ENCODE measurements at regions not wholly inside any gene's neighbourhood (a gene's known extent, or its start where the extent isn't known, plus 50 kb on each side); places are given as distances from the start of the nearest gene placed in this dataset.

DNA sequence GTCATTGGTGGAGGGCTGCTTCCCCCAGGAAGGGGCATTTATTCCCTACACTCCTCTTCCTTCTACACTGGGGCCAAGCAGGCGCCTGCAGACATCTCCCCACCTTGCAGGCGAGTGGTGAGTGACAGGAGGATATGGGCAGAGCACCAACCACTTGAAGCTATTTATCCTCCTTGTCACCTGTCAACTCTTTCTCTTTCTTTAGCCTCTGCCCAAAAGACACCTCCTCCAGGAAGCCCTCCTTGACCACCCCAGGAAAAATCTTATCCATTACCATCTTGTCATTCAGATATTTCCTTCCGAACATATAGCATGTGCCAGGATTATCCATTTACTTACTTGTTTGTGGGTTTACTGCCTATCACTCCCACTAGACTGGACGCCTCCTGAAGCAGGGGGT, 362.4 kb downstream of the MN1 start:
- TF ChIP-seq, protein P1, sequence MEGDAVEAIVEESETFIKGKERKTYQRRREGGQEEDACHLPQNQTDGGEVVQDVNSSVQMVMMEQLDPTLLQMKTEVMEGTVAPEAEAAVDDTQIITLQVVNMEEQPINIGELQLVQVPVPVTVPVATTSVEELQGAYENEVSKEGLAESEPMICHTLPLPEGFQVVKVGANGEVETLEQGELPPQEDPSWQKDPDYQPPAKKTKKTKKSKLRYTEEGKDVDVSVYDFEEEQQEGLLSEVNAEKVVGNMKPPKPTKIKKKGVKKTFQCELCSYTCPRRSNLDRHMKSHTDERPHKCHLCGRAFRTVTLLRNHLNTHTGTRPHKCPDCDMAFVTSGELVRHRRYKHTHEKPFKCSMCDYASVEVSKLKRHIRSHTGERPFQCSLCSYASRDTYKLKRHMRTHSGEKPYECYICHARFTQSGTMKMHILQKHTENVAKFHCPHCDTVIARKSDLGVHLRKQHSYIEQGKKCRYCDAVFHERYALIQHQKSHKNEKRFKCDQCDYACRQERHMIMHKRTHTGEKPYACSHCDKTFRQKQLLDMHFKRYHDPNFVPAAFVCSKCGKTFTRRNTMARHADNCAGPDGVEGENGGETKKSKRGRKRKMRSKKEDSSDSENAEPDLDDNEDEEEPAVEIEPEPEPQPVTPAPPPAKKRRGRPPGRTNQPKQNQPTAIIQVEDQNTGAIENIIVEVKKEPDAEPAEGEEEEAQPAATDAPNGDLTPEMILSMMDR (IDR thresholded peaks at IDR 0.05; ENCODE audit: low read depth, low read length): no peak
- no peak for TF ChIP-seq EZH2phosphoT487 (IDR thresholded peaks at IDR 0.05; ENCODE audit: low read depth)
